ENCODE measurements at regions not wholly inside any gene's neighbourhood (a gene's known extent, or its start where the extent isn't known, plus 50 kb on each side); places are given as distances from the start of the nearest gene placed in this dataset.

DNA sequence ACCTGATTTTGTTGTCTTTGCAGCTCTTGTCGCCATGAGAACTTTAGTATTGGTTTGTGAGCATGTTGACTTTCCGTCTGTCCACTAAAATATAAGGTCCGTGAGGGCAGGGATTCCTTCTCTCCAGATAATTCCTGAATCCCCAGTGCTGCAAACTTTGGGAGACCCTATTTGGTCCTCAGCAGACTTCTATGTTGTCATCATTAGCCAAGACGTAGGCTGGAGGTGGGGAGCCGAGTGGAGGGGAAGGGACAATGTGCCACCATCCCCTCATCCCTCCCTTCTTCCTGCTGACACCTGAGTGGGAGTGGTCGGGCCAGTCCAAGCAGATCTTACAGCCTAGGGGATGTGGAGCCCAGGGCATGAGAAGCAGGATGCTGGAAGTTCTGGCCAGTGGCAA is 690.6 kb downstream of the TBC1D22A start:
- DNase-seq = no peak

DNA sequence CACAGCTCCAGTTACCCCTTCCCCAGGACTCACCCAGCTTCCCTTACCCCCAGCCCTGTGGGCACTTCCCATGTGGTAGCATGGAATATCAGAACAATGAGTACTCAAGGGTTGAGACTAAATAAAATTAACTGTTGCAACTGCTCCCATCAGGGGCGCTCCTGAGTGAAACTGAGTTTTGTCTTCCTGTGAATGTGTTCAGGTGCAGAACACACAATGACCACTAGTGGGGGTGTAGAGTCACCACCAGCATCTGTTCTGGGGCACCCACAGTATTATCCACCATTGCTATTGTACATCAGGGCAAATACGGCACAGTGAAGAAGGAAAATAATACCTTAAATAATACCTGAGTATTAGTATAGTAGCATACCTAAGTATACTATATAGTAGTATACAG is 689.7 kb downstream of the TBC1D22A start:
- DNase-seq = no peak

DNA sequence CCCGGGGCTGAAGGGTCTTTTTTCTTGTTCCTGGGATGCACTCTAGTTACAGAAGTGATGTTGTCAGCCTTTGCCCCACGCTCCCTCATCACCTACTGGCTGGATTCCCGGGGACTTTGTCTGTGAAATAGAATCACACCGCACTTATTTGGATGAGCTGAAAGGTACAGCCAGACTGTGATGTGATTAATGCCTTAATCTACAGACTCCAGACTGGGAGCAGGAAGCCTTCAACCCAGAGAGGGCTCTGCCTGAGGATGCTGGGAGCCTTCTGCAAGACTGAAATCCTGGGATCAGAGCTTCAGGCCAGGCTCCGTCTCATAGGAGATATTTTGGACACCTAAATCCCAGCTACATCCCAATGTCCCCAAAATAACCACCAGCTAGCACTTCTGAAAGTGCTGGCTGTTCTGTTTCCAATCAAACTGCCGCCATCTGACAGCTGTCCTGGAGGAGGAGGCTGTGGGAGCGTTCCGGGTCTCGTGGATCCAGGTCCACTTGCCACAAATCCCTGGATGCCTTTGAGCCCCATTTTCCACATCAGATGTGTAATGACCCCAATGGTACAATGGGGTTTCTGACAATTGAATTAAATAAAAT is 688.5 kb downstream of the TBC1D22A start:
- DNase-seq = no peak

GRCh38 chr22:47449508-47450270 is 687.2 kb downstream of the TBC1D22A start:
- DNase-seq = no peak

- DNase-seq = no peak
These were observed 686.1 kb downstream of the TBC1D22A start for GRCh38 chr22:47448231-47449223.

GRCh38 chr22:47446821-47447810 is 684.7 kb downstream of the TBC1D22A start:
- DNase-seq = no peak

- no peak for DNase-seq
These were observed 683.9 kb downstream of the TBC1D22A start for GRCh38 chr22:47446331-47446730.

DNA sequence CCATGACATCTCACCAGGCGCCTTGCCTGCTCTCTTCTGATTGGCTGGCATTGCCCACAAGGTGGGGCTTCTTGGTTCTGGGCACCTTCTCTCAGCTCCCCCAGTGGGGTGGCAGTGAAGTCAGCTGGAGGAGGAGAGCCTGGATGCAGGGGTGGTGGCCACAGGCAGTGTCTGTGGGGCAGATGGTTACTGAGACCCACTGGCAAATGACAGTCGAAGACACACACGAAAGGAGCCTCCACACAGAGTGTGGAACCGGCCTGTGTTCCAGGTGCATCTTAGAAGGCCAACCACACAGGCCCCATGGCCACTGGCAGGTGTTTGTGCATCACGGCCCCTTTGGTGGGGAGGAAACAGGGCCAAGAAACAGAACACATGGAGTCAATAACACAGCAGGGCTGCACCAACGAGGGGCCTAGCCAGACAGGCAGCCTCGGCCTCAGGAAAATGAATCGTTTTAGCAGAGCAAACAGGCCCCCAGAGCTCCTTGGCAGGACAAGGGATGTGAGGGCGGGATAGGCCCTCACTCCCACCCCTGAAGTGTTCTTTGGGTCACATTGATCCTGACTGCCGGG is 683.4 kb downstream of the TBC1D22A start:
- DNase-seq = no peak

DNA sequence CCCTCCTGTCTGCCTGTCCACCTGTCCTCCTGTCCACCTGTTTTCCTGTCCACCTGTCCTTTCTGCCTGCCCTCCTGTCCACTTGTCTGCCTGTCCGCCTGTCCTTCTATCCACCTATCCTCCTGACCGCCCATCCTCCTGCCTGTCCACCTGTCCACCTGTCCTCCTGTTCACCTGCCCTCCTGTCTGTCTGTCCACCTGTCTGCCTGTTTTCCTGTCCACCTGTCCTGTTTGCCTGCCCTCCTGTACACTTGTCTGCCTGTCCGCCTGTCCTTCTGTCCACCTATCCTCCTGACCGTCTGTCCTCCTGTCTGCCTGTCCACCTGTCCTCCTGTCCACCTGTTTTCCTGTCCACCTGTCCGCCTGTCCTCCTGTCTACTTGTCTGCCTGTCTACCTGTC is 682.8 kb downstream of the TBC1D22A start:
- DNase-seq = no peak

- no peak for DNase-seq
These were observed 682.3 kb downstream of the TBC1D22A start for GRCh38 chr22:47444746-47445065.

DNA sequence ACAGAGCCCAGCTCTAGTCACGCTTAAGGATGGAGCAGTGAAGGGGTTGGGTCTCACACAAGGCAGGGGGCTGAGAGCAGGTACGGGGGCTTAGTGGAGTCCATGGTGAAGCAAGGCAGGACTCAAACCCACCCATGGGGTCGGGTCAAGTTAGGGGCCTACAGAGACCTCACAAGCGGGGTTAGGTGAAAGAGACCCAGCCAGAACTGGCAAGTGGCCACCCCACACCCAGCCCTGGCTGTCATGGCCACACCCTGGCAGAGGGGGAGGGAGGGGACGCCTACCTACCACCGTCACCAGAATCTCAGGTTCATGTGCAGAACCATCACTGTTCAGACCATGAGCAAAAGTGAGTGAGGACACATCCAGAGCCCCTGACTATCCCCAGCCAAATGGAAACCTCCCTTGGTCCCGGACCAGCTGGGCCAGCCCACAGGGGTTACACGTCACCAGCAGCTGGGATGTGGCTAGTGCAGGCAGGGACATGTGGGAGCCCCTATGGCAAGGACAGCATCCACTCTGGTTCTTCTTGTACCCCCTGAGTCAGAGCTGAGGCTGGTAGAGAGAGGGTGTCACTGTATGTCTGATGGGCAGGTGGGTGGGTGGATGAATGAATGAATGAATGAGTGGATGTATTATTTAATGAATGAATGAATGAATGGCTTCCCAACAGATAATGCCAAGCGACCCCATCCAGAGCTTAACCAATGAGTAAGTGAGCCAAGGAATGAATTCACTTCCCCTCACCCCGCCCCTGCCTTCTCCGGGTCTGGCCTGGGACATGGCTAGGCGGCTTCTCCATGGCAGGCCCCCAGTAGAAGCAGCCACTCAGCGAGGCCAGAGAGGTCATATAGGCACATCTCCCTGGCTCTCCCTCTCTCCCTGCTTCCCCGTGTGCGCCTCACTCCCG is 681.6 kb downstream of the TBC1D22A start:
- no peak for DNase-seq

DNA sequence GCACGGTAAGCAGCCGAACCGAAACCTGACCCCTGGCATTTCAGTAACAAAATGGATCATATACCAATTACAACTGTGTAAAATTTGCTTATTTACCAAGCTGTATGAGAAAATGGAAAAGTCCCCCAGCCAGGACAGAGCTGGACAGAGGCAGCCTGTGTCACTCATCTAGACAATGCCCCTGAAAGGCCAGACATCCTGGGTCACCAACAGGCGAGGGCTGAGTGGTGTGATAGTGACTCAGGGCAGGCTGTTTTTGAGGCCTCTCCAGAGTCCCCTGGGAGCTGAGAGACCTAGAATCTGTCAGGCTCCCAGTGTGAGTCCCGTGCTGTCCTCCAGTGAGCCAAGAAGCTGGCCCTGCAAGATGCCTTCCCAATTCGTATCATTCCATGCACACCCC is 680.4 kb downstream of the TBC1D22A start:
- no peak for DNase-seq

- no peak for DNase-seq
These were observed 677.3 kb downstream of the TBC1D22A start for GRCh38 chr22:47439643-47440265.

DNA sequence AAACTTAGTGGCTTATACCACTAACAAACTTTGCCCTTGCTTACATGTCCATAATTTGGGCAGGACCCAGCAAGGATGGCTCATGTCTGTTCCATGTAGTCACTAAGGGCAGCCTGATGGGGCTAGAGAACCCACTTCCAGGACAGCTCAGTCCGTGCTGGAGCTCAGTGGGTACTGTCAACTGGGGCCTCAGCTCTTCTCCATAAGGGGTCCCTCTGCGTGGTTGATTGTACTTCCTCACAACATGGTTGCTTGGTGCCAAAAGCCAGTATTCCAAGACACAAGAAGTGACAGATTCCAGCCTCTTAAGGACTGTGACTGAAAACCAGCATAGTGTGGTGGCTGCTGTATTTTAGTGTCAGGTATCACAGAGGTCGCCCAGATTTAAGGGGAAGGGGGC is 675.2 kb downstream of the TBC1D22A start:
- no peak for DNase-seq

GRCh38 chr22:47437110-47437509 is 674.7 kb downstream of the TBC1D22A start:
- no peak for DNase-seq

DNA sequence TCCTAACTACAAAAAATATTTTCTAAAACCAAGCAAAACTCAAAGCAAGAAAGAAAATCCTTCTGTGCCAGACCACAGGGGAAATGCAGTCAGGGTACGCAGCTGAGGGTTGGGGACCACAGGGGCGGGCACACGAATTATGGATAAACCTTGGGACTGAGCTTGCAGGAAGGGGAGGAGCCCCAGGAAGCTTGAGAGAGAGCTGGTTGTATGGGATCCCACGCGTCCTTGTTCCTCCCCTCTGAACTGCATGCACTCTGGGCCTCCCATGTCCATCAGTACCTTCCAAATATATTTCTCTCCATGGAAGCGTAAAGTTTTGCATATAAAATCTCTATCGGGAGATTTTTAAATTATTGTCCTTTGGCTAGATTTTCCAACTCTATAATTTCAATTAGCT is 673.4 kb downstream of the TBC1D22A start:
- no peak for DNase-seq

DNA sequence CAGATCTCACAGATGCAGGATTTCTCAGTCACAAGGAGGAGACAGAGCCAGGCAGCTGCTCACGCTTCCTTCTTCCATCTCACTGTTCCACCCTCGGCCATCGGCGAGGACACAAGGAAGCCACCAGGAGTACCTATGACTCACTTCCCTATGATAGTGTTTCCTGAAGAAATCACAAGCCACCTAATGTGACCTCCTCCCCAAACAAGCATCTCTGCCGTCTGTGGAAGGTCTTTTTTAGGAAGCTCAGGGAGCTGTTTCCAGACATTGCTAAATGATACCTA is 672.7 kb downstream of the TBC1D22A start:
- no peak for DNase-seq

GRCh38 chr22:47434336-47435203 is 672.1 kb downstream of the TBC1D22A start:
- no peak for DNase-seq
